KOPT-K1 (cell line): ENCODE measurements at regions not wholly inside any gene's neighbourhood (a gene's known extent, or its start where the extent isn't known, plus 50 kb on each side); places are given as distances from the start of the nearest gene placed in this dataset.

Source experiments
- H3K27ac ChIP-seq: fragments of 200-600 bp; sonication (generic); 2 replicates; pipeline ENCODE4 v1.5.1; 2016; ENCODE audit warnings: antibody characterized with exemption, mild to moderate bottlenecking, low read depth, low read length; ENCODE audit not compliant: poor library complexity, severe bottlenecking
- H3K36me3 ChIP-seq: fragments of 200-600 bp; sonication (generic); 2 replicates; pipeline ENCODE4 v1.5.1; 2017; ENCODE audit warnings: antibody characterized with exemption, mild to moderate bottlenecking, low read length, moderate library complexity; ENCODE audit not compliant: insufficient read depth
- H3K9me3 ChIP-seq: fragments of 200-600 bp; sonication (generic); 2 replicates; pipeline ENCODE4 v1.5.1; 2017; ENCODE audit warnings: antibody characterized with exemption, low read length, mild to moderate bottlenecking; ENCODE audit not compliant: insufficient read depth, poor library complexity, severe bottlenecking

GRCh38 chr5:167732499-167732898, 558.9 kb upstream of the WWC1 start:
- Histone ChIP-seq H3K36me3 (no peaks in the 10 kb centered on the region), H3K27ac (no peak overlapping the region), H3K9me3 (no peaks in the 10 kb centered on the region)

DNA sequence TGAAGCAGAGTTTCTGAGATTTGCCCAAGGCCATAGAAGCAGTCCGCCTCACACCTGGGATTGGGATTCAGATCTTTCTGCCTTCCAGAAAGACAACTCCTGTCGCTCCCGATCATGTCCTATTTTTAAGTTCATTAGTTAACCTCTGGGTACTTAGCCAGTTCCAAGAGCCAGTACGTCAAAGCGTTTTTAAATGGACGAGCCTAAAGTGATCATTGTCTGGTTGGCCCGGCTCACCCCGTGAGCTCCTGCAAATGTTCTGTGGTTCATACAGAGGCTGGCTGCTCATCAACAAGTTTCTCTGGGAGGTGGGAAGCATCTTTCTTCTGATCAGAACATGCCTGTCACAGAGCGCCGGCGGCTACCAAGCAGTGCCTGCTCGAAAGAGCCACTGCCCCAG, 554.5 kb upstream of the WWC1 start:
- Histone ChIP-seq H3K27ac (no peak overlapping the region), H3K9me3 (no peaks in the 10 kb centered on the region), H3K36me3 (no peaks in the 10 kb centered on the region)

- H3K36me3 ChIP-seq = no peaks in the 10 kb centered on the region
- no peak overlapping the region for H3K27ac ChIP-seq
- H3K9me3 ChIP-seq = no peaks in the 10 kb centered on the region
Measured at GRCh38 chr5:167743695-167744464, 547.6 kb upstream of the WWC1 start.

- Histone ChIP-seq H3K36me3 (no peaks in the 10 kb centered on the region), H3K27ac (no peak overlapping the region), H3K9me3 (no peaks in the 10 kb centered on the region)
Measured at GRCh38 chr5:167745868-167746267, 545.6 kb upstream of the WWC1 start.

- Histone ChIP-seq H3K36me3 (no peaks in the 10 kb centered on the region), H3K27ac (no peak overlapping the region), H3K9me3 (no peaks in the 10 kb centered on the region)
Measured at GRCh38 chr5:167750586-167750985, 540.9 kb upstream of the WWC1 start.

GRCh38 chr5:167752936-167753335, 538.5 kb upstream of the WWC1 start:
- no peaks in the 10 kb centered on the region for H3K9me3 ChIP-seq
- no peaks in the 10 kb centered on the region for H3K36me3 ChIP-seq
- no peak overlapping the region for H3K27ac ChIP-seq

DNA sequence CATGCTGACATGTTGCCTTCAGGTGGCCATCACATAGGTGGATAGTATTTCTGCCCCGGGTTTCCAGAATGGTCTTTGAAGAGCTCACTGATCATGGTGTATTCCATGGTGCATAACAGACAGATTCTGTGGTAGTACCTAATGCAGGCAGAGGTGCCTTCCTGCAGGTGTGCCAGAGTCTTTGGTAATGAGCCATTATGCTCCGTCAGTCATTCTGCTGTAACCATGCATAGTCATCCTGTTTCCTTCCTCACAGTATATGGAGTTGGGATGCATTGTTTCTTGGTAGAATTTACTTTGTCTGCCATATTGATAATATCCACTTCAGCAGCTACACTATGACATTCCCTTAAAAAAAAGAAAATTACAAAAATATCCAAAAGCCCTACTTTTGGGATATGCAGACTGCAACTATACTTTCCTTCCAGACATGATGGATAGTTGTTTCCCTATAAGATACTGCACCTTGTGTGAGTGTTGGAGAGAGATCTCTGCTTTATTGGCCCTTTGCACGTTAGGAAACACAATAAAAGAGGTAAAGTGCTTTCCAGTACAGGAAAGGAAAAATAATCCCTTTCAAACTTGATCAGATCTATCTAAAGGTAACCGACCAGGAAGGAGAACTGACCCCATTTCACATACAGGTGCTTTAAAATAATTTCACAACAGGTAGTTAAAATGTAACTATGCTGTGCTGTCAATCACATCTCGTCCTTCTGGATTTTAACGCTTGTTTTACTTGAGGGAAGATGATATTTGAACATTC, 537.5 kb upstream of the WWC1 start:
- H3K36me3 ChIP-seq = no peaks in the 10 kb centered on the region
- no peak overlapping the region for H3K27ac ChIP-seq
- H3K9me3 ChIP-seq = no peaks in the 10 kb centered on the region

GRCh38 chr5:167754501-167755021, 536.9 kb upstream of the WWC1 start:
- no peaks in the 10 kb centered on the region for H3K9me3 ChIP-seq
- H3K36me3 ChIP-seq = no peaks in the 10 kb centered on the region
- H3K27ac ChIP-seq = no peak overlapping the region

- Histone ChIP-seq H3K27ac (no peak overlapping the region), H3K36me3 (no peaks in the 10 kb centered on the region)
Measured at GRCh38 chr5:167755420-167755819, 536.0 kb upstream of the WWC1 start.

GRCh38 chr5:167759057-167759821, 532.2 kb upstream of the WWC1 start:
- H3K27ac ChIP-seq = no peak overlapping the region
- H3K9me3 ChIP-seq = no peaks in the 10 kb centered on the region
- no peaks in the 10 kb centered on the region for H3K36me3 ChIP-seq

More at GRCh38 chr5:167755420-167755819, 536.0 kb upstream of the WWC1 start:
- H3K9me3 ChIP-seq = no peaks in the 10 kb centered on the region

GRCh38 chr5:167763772-167764171, 527.7 kb upstream of the WWC1 start:
- Histone ChIP-seq H3K27ac (no peak overlapping the region), H3K9me3 (no peaks in the 10 kb centered on the region), H3K36me3 (no peaks in the 10 kb centered on the region)

GRCh38 chr5:167764641-167765289, 526.7 kb upstream of the WWC1 start:
- H3K9me3 ChIP-seq = no peaks in the 10 kb centered on the region
- no peaks in the 10 kb centered on the region for H3K36me3 ChIP-seq
- H3K27ac ChIP-seq = no peak overlapping the region

- H3K27ac ChIP-seq = no peak overlapping the region
Measured at GRCh38 chr5:167765352-167765751, 526.1 kb upstream of the WWC1 start.

GRCh38 chr5:167766957-167767356, 524.5 kb upstream of the WWC1 start:
- no peaks in the 10 kb centered on the region for H3K36me3 ChIP-seq
- no peak overlapping the region for H3K27ac ChIP-seq
- no peaks in the 10 kb centered on the region for H3K9me3 ChIP-seq

More at GRCh38 chr5:167765352-167765751, 526.1 kb upstream of the WWC1 start:
- H3K36me3 ChIP-seq = no peaks in the 10 kb centered on the region
- H3K9me3 ChIP-seq = no peaks in the 10 kb centered on the region
